ENCODE measurements at regions not wholly inside any gene's neighbourhood (a gene's known extent, or its start where the extent isn't known, plus 50 kb on each side); places are given as distances from the start of the nearest gene placed in this dataset.
"Not testable (repeated sequence)": the region's sequence is repeated elsewhere in the genome, so short reads cannot be mapped to it uniquely, and the experiment has no call there.

DNA sequence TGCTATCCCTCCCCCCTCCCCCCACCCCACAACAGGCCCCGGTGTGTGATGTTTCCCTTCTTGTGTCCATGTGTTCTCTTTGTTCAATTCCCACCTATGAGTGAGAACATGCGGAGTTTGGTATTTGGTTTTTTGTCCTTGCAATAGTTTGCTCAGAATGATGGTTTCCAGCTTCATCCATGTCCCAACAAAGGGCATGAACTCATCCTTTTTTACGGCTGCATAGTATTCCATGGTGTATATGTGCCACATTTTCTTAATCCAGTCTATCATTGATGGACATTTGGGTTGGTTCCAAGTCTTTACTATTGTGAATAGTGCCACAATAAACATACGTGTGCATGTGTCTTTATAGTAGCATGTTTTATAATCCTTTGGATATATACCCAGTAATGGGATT, 98.3 kb upstream of the DPH5 start:
- not testable (repeated sequence) for DNase-seq (ENCODE audit: low read depth)

DNA sequence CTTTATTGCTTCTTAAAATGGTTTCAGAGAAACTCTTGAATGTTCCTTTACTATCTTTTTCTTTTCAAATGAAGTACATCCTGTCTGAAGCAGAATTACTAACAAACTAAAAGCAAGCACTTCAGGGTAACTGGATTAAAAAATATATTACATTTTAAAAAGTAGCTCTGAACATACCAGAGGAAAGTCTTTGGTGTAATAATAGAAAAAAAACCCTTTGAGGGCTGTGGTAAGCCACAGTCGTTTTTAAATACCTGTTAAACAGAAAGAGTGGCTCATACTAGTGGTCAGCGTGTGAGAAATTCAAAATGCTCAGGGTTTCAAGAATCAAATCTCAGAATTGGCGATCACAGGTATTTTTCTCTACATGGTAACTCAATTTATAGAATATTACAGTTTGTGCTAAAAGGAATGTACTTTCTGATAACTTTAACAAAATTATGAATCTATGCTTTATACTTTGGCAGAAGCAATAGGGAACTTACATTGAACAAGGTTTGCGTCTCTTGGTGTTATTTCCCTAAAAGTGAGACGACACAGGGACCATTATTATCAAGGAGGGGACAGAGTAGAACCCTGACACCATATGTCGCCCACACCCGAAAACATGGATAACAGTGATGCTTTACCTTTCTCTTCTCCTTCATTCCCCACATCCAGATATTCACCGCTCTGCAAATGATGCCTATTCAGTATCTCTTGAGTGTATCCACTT, 97.0 kb upstream of the DPH5 start:
- DNase-seq (ENCODE audit: low read depth) = no peak

DNA sequence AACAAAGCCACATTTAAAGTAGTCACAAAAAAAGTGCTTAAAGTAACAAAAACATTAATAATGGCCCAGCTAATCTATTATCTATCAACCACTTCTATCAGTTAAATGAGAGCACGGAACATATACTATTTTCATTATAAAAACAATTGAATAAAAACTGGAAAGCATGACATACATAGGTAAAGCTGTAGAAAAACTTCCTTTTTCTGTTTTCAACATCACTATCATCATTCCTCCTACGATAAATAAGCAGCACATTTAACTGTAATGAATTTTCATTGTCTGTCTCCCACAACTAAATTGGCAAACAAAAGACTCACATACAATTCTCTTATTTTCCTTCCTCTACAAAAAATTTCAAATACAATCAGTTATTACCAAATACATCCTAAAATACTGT, 96.4 kb upstream of the DPH5 start:
- no peak for DNase-seq (ENCODE audit: low read depth)

DNA sequence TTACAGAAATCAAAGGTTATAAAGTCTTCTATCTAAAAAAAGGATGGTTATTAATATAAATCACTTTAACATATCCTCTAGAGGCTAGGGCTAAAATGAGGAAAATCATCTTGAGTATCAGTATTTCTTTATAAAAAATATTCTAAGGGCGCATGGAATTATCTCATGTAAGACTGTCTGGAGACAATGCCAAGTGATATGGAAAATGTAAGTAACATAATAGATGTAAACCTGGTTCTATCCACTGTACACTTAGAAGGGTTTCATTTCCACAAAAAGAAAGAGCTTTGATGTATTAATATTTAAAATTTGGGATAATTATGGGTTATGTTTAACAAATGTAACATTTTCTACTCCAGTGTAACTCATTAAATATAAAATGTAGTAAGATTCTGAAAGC, 95.9 kb upstream of the DPH5 start:
- no peak for DNase-seq (ENCODE audit: low read depth)

DNA sequence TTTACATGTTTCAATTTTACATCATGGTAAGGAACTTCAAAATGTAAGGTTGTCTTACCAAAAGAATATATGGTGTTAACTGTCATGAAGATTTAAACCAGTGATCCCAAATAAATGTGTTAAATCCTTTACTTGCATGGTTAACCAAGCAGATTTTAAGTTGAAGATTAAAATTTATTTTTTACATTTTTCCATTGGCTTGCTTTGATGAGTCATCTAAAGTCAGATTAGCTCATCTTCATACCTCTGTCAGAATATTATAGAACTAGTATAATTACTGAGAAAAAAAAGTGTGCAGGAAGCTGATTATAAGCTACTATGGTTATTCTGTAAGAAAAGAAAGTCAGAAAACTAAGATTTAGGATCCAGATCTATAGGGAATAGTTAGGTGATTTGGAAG, 95.3 kb upstream of the DPH5 start:
- DNase-seq (ENCODE audit: low read depth) = no peak

DNA sequence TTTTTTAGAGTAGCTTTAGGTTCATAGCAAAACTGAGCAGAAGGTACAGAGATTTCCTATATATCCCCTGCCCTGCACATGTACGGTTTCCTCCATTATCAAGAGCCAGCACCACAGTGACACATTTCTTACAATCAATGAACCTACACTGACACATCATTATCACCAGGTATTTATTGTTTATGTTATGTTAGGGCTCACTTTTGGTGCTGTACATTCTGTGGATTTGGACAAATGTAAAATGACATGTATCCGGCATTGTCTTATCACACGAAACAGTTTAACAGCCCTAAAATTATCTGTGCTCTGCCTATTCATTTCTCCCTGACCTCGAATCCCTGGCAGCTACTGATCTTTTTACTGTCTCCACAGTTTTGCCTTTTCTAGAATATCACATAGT, 93.7 kb upstream of the DPH5 start:
- no peak for DNase-seq (ENCODE audit: low read depth)

DNA sequence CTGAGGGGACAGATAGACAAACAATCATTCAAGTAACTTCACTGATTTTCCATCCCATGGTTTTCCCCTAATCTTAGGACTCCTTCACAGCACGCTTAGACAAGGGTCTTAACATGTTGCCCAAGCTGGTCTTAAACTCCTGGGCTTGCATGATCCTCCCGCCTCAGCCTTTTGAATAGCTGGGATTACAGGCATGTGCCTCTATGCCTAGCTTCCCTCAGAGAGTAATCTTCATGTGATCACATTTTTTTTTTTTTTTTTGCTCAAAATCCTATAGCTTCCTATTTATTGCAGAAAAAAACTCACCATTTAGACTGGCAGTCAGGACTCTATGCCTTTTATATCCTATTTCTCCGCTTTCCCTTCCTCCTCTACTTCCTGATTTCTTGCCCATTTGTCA, 90.4 kb upstream of the DPH5 start:
- DNase-seq (ENCODE audit: low read depth) = no peak

DNA sequence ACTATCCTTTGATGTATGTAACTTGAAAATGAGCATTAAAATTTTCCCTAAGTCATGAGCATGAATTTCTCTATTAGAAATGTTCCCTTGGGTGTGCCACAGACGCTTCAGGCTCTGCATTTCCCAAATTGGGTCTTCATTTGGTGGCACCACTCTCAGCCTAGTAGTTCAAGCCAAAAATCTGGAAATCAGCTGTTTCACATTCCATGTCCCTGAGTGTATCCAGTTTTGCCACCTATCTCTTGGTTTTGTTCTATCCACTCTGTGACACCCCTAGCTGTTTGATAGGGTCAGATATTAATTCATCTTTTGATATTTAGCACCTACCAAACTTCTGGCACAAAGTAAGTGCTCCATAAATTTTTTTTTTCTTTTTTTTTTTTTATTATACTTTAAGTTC, 89.5 kb upstream of the DPH5 start:
- DNase-seq (ENCODE audit: low read depth) = no peak

DNA sequence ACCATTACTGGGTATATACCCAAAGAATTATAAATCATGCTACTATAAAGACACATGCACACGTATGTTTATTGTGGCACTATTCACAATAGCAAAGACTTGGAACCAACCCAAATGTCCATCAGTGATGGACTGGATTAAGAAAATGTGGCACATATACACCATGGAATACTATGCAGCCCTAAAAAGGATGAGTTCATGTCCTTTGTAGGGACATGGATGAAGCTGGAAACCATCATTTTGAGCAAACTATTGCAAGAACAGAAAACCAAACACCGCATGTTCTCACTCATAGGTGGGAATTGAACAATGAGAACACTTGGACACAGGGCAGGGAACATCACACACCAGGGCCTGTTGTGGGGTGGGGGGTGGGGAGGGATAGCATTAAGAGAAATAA, 88.5 kb upstream of the DPH5 start:
- DNase-seq (ENCODE audit: low read depth) = not testable (repeated sequence)

DNA sequence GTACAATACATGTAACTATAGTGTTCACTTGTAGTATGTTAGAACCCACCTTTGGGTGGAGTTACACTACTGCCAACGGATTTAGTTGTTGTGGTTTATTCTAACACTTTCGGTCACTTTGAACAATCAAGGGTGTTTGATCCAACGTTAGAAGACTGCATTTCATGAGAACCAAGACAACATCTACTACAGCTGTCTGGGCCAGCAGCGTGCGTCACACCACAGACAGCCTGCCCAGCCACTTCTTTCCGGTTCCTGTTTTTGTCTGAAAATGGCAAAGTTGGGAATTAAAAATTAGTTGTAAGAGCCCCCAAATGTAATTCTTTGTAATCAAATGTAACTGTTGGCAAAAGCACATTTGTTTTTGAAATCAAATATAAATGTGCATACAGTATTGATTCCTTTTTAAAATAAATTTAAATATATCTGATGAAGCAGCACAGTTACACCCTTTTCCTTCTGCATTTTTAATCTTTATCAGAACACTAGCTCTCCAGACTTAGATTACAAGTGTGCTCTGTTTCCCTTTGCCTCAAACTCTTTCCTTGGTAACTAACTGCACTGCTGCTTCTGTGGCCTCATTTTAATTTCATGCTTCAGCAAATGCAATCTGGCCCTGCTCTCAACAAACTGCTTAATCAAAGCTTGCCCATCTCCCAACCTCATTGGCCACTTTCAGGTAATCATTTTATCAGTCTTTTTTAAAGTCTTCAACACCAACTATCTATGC, 86.6 kb upstream of the DPH5 start:
- DNase-seq (ENCODE audit: low read depth) = peak; percentile 24

DNA sequence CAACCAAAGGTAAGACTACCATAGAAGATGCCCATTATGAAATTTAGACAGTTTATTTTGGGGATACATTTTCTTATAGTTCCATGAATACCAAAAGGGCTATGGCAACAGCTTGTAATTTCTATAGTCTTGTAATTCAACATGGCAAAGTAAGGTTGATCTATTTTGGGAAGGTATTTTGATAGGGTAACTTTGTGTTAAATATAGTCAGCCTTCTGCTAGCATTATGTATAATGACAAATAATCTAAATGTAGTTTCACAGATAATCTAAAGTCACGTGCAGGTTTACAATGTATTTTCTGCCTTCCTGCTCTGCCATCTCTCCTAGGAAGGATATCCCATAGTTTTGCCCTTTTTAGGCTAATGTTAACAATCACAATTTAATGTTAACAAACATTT, 85.9 kb upstream of the DPH5 start:
- no peak for DNase-seq (ENCODE audit: low read depth)

DNA sequence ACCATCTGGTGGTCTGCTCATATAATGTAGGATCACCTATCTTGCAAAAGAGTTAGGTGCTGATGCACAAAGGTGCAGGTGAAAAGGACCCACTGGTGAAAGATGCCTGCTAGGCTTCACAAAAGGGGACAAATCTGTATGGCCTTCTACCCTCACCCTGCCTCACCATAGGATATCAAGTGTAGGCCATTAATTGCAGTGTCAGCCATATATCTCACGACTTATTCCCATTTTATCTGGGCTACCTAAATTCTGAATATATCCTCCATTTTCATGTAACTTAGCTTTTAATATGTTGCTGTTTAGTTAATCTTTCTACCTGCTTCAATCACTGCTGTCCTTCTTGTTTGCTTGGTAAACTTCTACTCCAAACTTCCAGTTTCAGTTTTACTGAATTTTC, 84.2 kb upstream of the DPH5 start:
- no peak for DNase-seq (ENCODE audit: low read depth)

DNA sequence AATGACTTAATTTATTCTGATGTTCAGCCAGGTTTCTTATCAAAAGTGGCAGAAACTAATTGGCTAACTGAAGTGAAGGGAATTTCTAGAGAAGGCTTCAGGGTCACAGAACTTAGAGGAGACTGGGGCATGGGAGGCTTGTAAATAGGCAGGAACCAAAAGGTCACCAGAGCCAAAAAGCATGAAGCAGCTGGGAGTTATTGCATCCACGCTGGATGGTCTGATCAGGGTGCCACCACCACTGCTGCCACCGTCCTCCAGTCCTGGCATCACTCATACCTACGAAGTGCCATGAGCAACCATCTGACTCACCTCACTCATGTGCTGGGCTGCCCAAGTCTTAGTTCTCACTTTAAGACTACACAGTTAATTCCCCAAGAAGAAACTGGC, 82.5 kb upstream of the DPH5 start:
- DNase-seq (ENCODE audit: low read depth) = no peak

DNA sequence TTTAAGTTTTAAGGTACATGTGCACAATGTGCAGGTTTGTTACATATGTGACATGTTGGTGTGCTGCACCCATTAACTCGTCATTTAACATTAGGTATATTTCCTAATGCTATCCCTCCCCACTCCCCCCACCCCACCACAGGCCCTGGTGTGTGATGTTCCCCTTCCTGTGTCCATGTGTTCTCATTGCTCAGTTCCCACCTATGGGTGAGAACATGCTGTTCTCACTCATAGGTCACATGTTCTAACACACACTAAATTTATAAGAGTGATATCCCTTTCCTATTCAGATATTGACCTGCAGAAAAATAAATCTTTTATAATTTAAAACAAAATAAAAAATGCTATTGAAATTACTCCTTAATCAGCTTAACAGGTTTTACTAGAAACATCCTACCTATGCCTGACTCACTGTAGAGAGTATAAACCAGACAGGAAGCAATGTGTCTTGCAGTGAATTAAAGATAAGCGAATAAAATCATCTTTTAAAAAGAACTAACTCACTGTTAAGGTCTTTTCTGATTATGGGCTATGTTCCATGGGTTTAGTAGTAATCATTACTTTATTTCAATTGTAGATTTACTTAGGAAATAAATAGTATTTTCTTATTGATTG, 82.0 kb upstream of the DPH5 start:
- no peak for DNase-seq (ENCODE audit: low read depth)

DNA sequence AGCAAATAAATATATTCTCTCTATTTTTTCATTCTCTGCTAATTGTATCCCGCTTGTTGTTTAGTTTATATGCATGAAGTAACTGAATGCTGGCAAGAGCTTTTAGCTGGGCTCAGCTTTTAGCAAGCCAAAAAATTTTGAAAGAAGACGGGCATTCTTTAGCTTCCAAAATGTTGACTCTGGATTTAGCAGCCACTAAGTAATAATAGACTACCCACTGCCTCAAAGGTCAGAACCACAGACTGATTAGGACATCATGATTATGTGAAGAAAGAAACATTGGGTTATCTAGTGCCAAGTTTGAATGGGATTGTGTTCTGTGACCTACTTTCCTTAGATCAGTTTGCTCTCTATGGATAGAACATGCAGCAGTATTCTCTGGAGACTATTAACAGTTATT, 80.3 kb upstream of the DPH5 start:
- no peak for DNase-seq (ENCODE audit: low read depth)

DNA sequence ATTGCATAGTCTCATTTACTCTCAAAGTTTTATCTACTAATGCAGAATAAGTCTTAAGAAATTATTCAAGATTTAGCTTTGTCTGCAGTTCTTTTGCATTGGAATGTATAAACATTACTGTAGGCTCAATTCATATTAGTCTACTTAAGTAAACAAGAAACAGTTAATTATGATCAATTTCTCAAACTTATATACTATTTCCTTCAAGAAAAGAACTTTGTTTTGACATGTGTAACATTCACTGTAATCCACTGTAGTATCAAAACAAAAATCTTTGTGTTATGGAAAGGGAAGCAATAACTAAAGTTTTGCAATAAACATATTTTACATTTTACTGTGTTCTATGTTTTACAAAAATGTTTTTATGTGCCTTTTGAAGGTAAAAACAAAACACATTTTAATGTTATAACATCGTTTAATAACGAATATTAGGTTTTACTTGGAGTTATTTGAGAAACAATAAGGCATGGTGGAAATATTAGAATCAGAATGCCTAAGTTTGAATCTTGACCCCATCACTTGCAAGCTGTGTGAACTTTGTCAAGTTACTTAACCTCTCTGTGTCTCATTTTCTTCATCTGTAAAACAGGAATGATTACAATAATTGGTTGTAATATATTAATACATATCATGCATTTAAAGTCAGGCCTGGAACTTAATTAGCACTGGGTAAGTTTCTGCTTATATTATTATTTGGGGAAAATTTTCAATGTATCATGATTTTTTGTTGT, 77.0 kb upstream of the DPH5 start:
- DNase-seq (ENCODE audit: low read depth) = no peak

DNA sequence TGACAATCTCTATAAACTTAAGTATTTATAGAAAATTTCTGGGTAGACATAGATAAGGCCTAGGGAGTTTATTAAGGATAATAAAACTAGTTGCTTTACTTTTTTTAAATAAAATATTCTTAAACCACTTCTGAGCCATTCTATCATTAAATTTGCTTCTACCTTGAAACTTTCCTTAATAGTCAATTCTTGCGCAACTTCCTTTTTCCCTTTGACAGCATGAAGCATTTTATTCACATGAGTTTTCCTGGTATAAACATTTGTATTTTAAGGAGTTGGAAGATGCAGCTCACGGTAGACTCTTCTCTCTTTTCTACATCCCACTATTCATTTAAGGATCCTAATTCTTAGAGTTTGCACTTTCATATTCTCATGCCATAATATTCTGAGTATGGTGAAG, 75.8 kb upstream of the DPH5 start:
- DNase-seq (ENCODE audit: low read depth) = no peak

DNA sequence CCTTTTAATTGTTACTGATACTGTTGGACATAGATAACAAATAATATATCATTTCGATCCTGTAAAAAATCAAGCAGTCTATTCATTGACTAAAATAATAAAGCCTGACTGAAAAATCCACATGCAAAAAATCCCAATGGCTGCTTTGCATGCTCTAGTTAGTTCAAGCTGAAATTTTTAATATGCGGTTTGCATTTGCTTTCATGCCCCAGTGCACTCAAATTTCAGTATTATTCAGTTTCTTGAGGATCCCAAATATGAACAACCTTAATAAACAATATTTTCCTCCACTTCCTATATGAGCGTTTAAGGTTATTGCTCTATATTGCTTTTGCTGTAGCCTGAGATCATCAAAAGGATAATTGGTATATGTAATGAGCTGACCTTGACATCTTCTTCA, 75.1 kb upstream of the DPH5 start:
- DNase-seq (ENCODE audit: low read depth) = no peak

DNA sequence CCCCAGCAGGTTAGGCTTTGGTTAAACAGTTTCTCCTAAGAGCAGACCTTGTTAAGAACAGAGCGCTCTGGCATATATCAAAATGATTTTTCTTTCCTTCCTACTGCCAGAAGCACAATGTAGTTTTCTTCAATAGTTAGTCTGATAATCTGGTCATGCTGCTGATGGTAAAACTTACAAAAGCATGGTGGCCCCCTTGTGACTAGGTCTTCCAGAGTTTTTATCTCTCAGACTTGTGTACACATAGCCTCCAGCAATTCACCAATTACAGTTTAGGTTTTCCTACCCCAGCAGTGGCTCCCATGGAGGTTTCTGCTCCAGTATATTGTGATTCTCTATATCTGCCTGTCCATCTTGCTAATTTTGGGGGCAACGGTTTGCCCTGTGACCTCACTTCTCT, 73.3 kb upstream of the DPH5 start:
- no peak for DNase-seq (ENCODE audit: low read depth)

DNA sequence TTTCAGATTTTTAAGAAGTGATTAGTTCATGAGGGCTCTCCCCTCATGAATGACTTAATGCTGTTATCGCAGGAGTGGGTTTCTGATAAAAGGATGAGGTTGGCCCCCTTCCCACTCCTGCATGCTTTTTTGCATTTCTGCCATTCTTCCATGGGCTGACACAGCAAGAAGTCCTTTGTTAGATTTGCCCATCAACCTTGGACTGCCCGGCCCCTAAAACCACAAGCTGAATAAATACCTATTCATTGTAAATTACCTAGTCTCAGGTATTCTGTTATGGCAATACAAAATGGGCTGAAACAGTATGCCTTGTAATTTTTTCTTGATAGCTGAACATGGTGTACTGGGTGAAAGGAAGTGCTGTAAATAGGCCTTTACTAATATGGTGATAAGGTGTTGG, 72.7 kb upstream of the DPH5 start:
- DNase-seq (ENCODE audit: low read depth) = no peak

DNA sequence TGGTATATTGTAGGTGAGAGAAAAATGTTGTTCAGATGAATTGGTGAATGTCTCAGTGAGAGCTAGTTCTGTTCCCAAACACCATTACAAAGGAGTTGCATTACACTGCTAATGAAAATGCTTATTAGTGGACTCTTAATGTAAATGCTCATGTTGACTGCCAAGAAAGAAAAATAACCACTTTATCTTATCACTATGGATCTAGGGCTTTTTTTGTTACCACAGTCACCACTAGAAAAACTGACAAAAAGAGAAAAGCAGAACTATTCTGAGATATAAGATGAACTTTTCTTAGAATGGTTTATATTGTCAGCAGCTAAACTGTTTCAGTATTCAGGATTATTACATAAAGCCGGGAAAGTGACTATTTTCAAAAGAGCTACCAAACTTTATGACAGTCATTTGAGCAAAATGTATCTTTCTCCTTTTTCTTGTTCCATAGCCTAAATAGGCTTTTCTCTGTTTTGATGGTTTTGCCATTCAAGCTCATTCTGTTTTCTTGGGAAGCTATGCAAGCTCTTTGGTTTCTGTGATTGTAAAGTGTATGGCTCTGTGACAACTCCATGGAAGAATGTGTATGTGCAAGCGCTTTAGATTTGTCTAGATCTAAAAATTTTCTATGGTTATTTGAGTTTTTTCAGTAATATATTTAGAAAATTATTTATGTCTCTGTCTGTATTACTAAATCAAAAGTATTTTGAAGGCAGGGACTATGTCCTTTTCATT, 64.2 kb upstream of the DPH5 start:
- no peak for DNase-seq (ENCODE audit: low read depth)

DNA sequence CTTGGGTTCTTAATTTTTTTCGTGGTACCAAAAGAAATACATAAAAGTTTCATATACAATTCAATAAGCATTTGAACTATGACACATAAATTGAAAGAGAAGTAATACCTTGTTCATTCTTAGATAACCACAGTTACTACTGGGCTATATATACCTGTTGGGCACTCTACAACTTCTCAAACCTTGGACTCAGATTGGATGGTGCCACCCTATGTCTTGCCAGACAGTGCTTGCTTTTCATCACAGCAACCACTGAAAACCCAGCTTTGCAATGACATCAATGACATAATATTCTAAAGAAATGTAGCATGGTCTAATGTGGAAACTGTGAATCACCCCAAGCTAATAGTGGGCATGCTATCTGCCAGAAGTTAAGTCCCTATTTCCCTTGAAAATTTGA, 62.8 kb upstream of the DPH5 start:
- no peak for DNase-seq (ENCODE audit: low read depth)
